Uterus (tissue), 3 donors: ENCODE measurements at regions not wholly inside any gene's neighbourhood (a gene's known extent, or its start where the extent isn't known, plus 50 kb on each side); places are given as distances from the start of the nearest gene placed in this dataset.
"Not testable (repeated sequence)": the region's sequence is repeated elsewhere in the genome, so short reads cannot be mapped to it uniquely, and the experiment has no call there.

Source experiments
- DNase-seq, 2 donors: peaks; one replicate each; pipeline ENCODE4 v3.0.0-alpha.2; 2019 to 2020
- H3K27ac ChIP-seq, 2 donors: fragments of 200-600 bp; sonication (generic); 1 replicate in 1 of 2; 2 replicates in 1 of 2; pipeline ENCODE4 v1.5.1; 2016 to 2018
- H3K27me3 ChIP-seq, 2 donors: fragments of 200-600 bp; sonication (generic); one replicate each; pipeline ENCODE4 v1.5.1; 2018 to 2019; ENCODE audit warnings: control low read depth in 1 of 2
- H3K36me3 ChIP-seq, 2 donors: fragments of 200-600 bp; sonication (generic); one replicate each; pipeline ENCODE4 v1.5.1; 2019; ENCODE audit warnings: control low read depth in 1 of 2
- H3K4me1 ChIP-seq, 2 donors: fragments of 200-600 bp; sonication (generic); one replicate each; pipeline ENCODE4 v1.5.1; 2018 to 2019; ENCODE audit warnings: control low read depth in 1 of 2
- H3K4me3 ChIP-seq, 2 donors: fragments of 200-600 bp; sonication (generic); 1 replicate in 1 of 2; 2 replicates in 1 of 2; pipeline ENCODE4 v1.5.1; 2018 to 2019; ENCODE audit warnings: mild to moderate bottlenecking in 1 of 2
- H3K9me3 ChIP-seq, 2 donors: fragments of 200-600 bp; sonication (generic); one replicate each; pipeline ENCODE4 v1.5.1; 2019; ENCODE audit warnings: control low read depth in 1 of 2
- CTCF ChIP-seq, 4 experiments: fragments of 200-600 bp in 2 of 4; fragments of 450-650 bp in 2 of 4; sonication (generic) in 2 of 4; IDR thresholded peaks; one replicate each; pipeline ENCODE4 v1.5.1; 2016 to 2019; ENCODE audit warnings: antibody characterized with exemption in 4 of 4, mild to moderate bottlenecking in 2 of 4, moderate library complexity in 1 of 4
- POLR2A ChIP-seq, 2 donors: fragments of 450-650 bp; IDR thresholded peaks; one replicate each; pipeline ENCODE4 v1.6.1; 2016; ENCODE audit warnings: antibody characterized with exemption in 2 of 2, mild to moderate bottlenecking in 1 of 2, moderate library complexity in 1 of 2
- intact Hi-C: fragments of 100-400 bp; cut with DNase I; formaldehyde crosslinking; loops from one replicate; pipeline ENCODE4 v1.15.1; 2023; ENCODE audit warnings: low total_unique reads
- donor health status: DM: yes; HTN: yes; CAD: no.

- H3K9me3 ChIP-seq, H3K27ac ChIP-seq, H3K27me3 ChIP-seq, intact Hi-C loops, H3K4me1 ChIP-seq, H3K36me3 ChIP-seq, H3K4me3 ChIP-seq, DNase-seq: not testable (repeated sequence)
Observed at GRCh38 chr15:20016941-20017340, 524.7 kb downstream of the GOLGA6L6 start.

GRCh38 chr15:20012837-20013236 is 528.8 kb downstream of the GOLGA6L6 start:
- H3K27me3 ChIP-seq, intact Hi-C loops, H3K9me3 ChIP-seq: not testable (repeated sequence)

GRCh38 chr15:20010759-20011158 is 530.8 kb downstream of the GOLGA6L6 start:
- H3K9me3 ChIP-seq, H3K4me1 ChIP-seq, DNase-seq, H3K4me3 ChIP-seq, H3K27me3 ChIP-seq, H3K27ac ChIP-seq, intact Hi-C loops, H3K36me3 ChIP-seq: not testable (repeated sequence)

More at GRCh38 chr15:20012837-20013236, 528.8 kb downstream of the GOLGA6L6 start:
- not testable (repeated sequence) for H3K36me3 ChIP-seq, H3K27ac ChIP-seq, H3K4me3 ChIP-seq, DNase-seq, H3K4me1 ChIP-seq

- H3K27me3 ChIP-seq, H3K9me3 ChIP-seq, H3K36me3 ChIP-seq, H3K27ac ChIP-seq, DNase-seq, H3K4me3 ChIP-seq, intact Hi-C loops, H3K4me1 ChIP-seq: not testable (repeated sequence)
Observed at GRCh38 chr15:20009619-20010018, 532.0 kb downstream of the GOLGA6L6 start.

- H3K4me3 ChIP-seq, H3K4me1 ChIP-seq, intact Hi-C loops: not testable (repeated sequence)
Observed at GRCh38 chr15:20007338-20007737, 534.3 kb downstream of the GOLGA6L6 start.

GRCh38 chr15:20003471-20003870 is 538.1 kb downstream of the GOLGA6L6 start:
- H3K27ac ChIP-seq, H3K4me1 ChIP-seq, H3K9me3 ChIP-seq, intact Hi-C loops, DNase-seq, H3K27me3 ChIP-seq, H3K4me3 ChIP-seq, H3K36me3 ChIP-seq: not testable (repeated sequence)

More at GRCh38 chr15:20007338-20007737, 534.3 kb downstream of the GOLGA6L6 start:
- H3K27ac ChIP-seq, H3K9me3 ChIP-seq, DNase-seq, H3K27me3 ChIP-seq, H3K36me3 ChIP-seq: not testable (repeated sequence)

GRCh38 chr15:20002560-20002959 is 539.0 kb downstream of the GOLGA6L6 start:
- H3K9me3 ChIP-seq, H3K27ac ChIP-seq, intact Hi-C loops, H3K4me1 ChIP-seq, H3K36me3 ChIP-seq, DNase-seq, H3K27me3 ChIP-seq, H3K4me3 ChIP-seq: not testable (repeated sequence)

GRCh38 chr15:19996574-19997194 is 544.9 kb downstream of the GOLGA6L6 start:
- H3K36me3 ChIP-seq, H3K4me3 ChIP-seq, H3K4me1 ChIP-seq, H3K9me3 ChIP-seq, H3K27me3 ChIP-seq, H3K27ac ChIP-seq, DNase-seq, intact Hi-C loops: not testable (repeated sequence)

GRCh38 chr15:19995296-19995695 is 546.3 kb downstream of the GOLGA6L6 start:
- H3K9me3 ChIP-seq, DNase-seq, H3K27ac ChIP-seq, H3K4me1 ChIP-seq, intact Hi-C loops, H3K4me3 ChIP-seq, H3K27me3 ChIP-seq, H3K36me3 ChIP-seq: not testable (repeated sequence)

- intact Hi-C loops = no loop called here
- DNase-seq = no peak
- TF ChIP-seq POLR2A (IDR thresholded peaks at IDR 0.05) = no peak
- no peak for TF ChIP-seq CTCF (IDR thresholded peaks at IDR 0.05)
Observed at GRCh38 chr15:19992428-19992827, 549.2 kb downstream of the GOLGA6L6 start.

More at GRCh38 chr15:19992428-19992827, 549.2 kb downstream of the GOLGA6L6 start:
- Histone ChIP-seq H3K9me3 (no peaks in the 10 kb centered on the region), H3K36me3 (no peaks in the 10 kb centered on the region), H3K27ac (no peak overlapping the region), H3K4me1 (no peaks in the 10 kb centered on the region), H3K4me3 (no peak overlapping the region), H3K27me3 (no peaks in the 10 kb centered on the region)
